Osteoblast (primary cell): ENCODE measurements at regions not wholly inside any gene's neighbourhood (a gene's known extent, or its start where the extent isn't known, plus 50 kb on each side); places are given as distances from the start of the nearest gene placed in this dataset.

Experiments
- DNase-seq: peaks from one replicate; pipeline ENCODE4 v3.0.0; 2011; ENCODE audit warnings: low spot score, mixed read lengths; ENCODE audit not compliant: insufficient read length; ENCODE audit errors: missing footprints
- H2AFZ ChIP-seq: 2 replicates; pipeline ENCODE4 v1.6.0; 2011; ENCODE audit warnings: mild to moderate bottlenecking, low read length
- H3K27ac ChIP-seq: 2 replicates; pipeline ENCODE4 v1.5.1; 2011; ENCODE audit warnings: mild to moderate bottlenecking, low read depth, low read length, moderate library complexity
- H3K27me3 ChIP-seq: 2 replicates; pipeline ENCODE4 v1.6.0; 2012; ENCODE audit warnings: mild to moderate bottlenecking, control low read depth, inconsistent platforms, low read length, moderate library complexity; ENCODE audit not compliant: insufficient read depth
- H3K36me3 ChIP-seq: 2 replicates; pipeline ENCODE4 v1.5.1; 2011; ENCODE audit warnings: mild to moderate bottlenecking, low read length, control low read depth, moderate library complexity; ENCODE audit not compliant: insufficient read depth
- H3K4me1 ChIP-seq: 2 replicates; pipeline ENCODE4 v1.5.1; 2011; ENCODE audit warnings: mild to moderate bottlenecking, low read length, control low read depth, moderate library complexity; ENCODE audit not compliant: insufficient read depth
- H3K4me2 ChIP-seq: 2 replicates; pipeline ENCODE4 v1.6.0; 2011; ENCODE audit warnings: mild to moderate bottlenecking, low read length; ENCODE audit not compliant: insufficient read depth
- H3K4me3 ChIP-seq: fragments of 200-600 bp; sonication (generic); 3 replicates; pipeline ENCODE4 v1.5.1; 2012; ENCODE audit warnings: mild to moderate bottlenecking, low read length, inconsistent platforms; ENCODE audit not compliant: insufficient read depth
- H3K79me2 ChIP-seq: 2 replicates; pipeline ENCODE4 v1.6.0; 2012; ENCODE audit warnings: mild to moderate bottlenecking, low read length, control low read depth, inconsistent platforms; ENCODE audit not compliant: insufficient read depth
- H3K9me3 ChIP-seq: 2 replicates; pipeline ENCODE4 v1.5.1; 2011; ENCODE audit warnings: low read depth, low read length, control low read depth
- H4K20me1 ChIP-seq: 2 replicates; pipeline ENCODE4 v1.6.0; 2012; ENCODE audit warnings: mild to moderate bottlenecking, low read length, control low read depth; ENCODE audit not compliant: insufficient read depth
- CTCF ChIP-seq: IDR thresholded peaks from 2 replicates; pipeline ENCODE4 v1.5.1; 2011; ENCODE audit warnings: mild to moderate bottlenecking, low read depth, low read length, moderate library complexity; ENCODE audit errors: extremely low read depth

DNA sequence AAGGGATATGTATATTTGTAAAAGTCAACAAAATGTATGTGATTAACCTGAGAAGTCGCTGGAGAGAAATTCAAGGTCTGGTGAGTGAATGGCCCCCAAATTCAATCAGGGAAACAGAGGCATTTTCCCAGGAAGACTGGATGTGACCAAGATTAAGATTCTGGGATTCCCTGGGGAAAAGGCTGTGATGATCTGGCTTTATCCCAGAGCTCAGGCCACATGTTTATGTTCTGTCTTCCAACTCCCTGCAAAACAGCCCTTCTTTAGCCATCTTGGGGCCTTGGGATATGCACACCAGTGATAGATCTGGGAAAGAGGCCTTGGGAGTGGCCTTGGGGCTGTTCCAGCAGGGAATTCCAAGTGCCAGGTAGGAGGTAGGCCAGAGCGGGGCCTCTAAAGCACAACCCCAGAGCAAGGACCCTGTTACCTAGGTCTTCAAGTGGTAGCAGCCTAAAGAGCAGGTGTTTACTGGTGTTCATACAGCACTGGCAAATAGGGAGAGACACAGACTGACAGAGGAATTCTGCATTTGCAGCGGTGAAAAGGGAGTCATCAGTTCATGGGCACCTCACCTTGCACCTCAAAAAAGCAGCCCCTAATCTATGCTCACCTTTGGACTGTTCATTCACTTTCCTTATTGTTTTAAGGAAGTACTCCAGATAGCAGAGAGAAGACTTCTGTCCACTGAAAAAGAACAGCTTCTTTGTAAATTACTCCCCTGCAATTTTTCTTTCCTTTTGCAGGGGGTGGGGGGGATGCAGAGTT is 312.4 kb downstream of the BUD13 start:
- Histone ChIP-seq H3K27ac (no peak overlapping the region), H3K9me3 (no peaks in the 10 kb centered on the region), H3K4me1 (no peaks in the 10 kb centered on the region), H3K79me2 (no peaks in the 10 kb centered on the region), H3K4me2 (no peak overlapping the region), H3K4me3 (no peak overlapping the region), H3K36me3 (no peaks in the 10 kb centered on the region), H4K20me1 (no peaks in the 10 kb centered on the region), H3K27me3 (no peaks in the 10 kb centered on the region), H2AFZ (no peak overlapping the region)
- no peak for DNase-seq
- TF ChIP-seq CTCF: no peak

DNA sequence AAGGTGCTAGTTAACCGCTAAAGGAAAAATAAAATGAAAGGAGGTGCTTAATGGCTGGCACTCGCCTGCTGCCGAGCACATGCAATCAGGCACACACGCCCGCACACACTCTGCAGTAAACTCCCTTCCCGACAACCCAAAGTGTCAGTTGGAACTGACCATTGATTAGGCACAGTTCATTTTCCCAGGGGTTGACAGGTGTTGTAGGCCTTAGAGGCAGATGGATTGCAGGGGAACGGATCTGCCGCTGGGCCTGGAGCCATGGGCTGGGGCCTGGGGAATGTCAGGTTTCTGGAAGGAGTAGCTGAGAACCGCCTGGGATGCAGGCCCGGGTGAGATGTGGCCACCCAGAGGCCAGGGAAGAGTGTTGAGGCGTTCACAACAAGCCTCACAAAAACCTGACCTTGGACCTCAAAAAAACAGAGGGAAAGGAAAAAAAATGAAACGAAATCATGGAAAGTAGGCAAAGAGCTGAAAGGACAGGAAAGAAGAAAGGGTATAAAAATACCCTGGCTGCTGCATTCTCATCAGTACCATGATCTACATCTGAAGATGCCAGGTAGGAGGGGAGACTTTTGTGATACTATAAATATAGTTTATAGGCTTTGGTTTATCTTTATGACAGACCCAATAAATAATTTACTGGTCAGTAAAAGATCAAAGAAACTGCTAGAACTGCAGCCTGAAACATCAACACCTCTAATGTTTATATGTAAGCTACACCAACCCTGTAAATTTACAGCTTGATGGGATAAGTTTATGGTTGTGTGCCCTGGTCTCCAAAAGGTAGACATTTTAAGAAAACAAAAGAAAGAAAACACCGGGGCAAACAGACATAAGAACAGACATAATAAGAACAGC is 313.4 kb downstream of the BUD13 start:
- DNase-seq: no peak
- H3K9me3 ChIP-seq: no peaks in the 10 kb centered on the region
- H3K4me3 ChIP-seq: no peak overlapping the region
- H4K20me1 ChIP-seq: no peaks in the 10 kb centered on the region
- no peak overlapping the region for H2AFZ ChIP-seq
- H3K79me2 ChIP-seq: no peaks in the 10 kb centered on the region
- no peaks in the 10 kb centered on the region for H3K36me3 ChIP-seq
- no peaks in the 10 kb centered on the region for H3K27me3 ChIP-seq
- no peaks in the 10 kb centered on the region for H3K4me1 ChIP-seq
- no peak overlapping the region for H3K27ac ChIP-seq
- no peak for TF ChIP-seq CTCF
- no peak overlapping the region for H3K4me2 ChIP-seq

GRCh38 chr11:116458546-116458945 is 314.2 kb downstream of the BUD13 start:
- H3K27ac ChIP-seq: no peak overlapping the region
- H3K36me3 ChIP-seq: no peaks in the 10 kb centered on the region
- H3K4me3 ChIP-seq: no peak overlapping the region
- TF ChIP-seq CTCF: no peak
- no peaks in the 10 kb centered on the region for H4K20me1 ChIP-seq
- H3K79me2 ChIP-seq: no peaks in the 10 kb centered on the region
- no peaks in the 10 kb centered on the region for H3K9me3 ChIP-seq
- H3K4me2 ChIP-seq: no peak overlapping the region
- no peaks in the 10 kb centered on the region for H3K27me3 ChIP-seq
- no peaks in the 10 kb centered on the region for H3K4me1 ChIP-seq
- no peak for DNase-seq
- H2AFZ ChIP-seq: no peak overlapping the region

GRCh38 chr11:116457336-116458007 is 315.3 kb downstream of the BUD13 start:
- Histone ChIP-seq H3K27ac (no peak overlapping the region), H3K27me3 (no peaks in the 10 kb centered on the region), H3K79me2 (no peaks in the 10 kb centered on the region), H3K36me3 (no peaks in the 10 kb centered on the region), H3K4me3 (no peak overlapping the region), H4K20me1 (no peaks in the 10 kb centered on the region), H2AFZ (no peak overlapping the region), H3K9me3 (no peaks in the 10 kb centered on the region), H3K4me2 (no peak overlapping the region), H3K4me1 (no peaks in the 10 kb centered on the region)
- TF ChIP-seq CTCF: no peak
- DNase-seq: no peak
